Muscle of leg (tissue), 3 donors: ENCODE measurements at regions not wholly inside any gene's neighbourhood (a gene's known extent, or its start where the extent isn't known, plus 50 kb on each side); places are given as distances from the start of the nearest gene placed in this dataset.

ENCODE experiments used
- DNase-seq: peaks from one replicate; pipeline ENCODE4 v3.0.0; 2013
- H3K27ac ChIP-seq: one replicate; pipeline ENCODE4 v1.5.1; 2013; ENCODE audit warnings: mild to moderate bottlenecking, low read length, control low read depth
- H3K27me3 ChIP-seq: one replicate; pipeline ENCODE4 v1.6.1; 2013; ENCODE audit warnings: low read length; ENCODE audit not compliant: control insufficient read depth, insufficient read depth
- H3K36me3 ChIP-seq: one replicate; pipeline ENCODE4 v1.6.1; 2013; ENCODE audit warnings: low read length; ENCODE audit not compliant: control insufficient read depth, insufficient read depth
- H3K4me1 ChIP-seq: one replicate; pipeline ENCODE4 v1.6.1; 2013; ENCODE audit warnings: low read length; ENCODE audit not compliant: control insufficient read depth, insufficient read depth
- H3K4me3 ChIP-seq: one replicate; pipeline ENCODE4 v1.5.1; 2013; ENCODE audit warnings: low read length, control low read depth
- H3K9me3 ChIP-seq: replicated peaks from 2 replicates; pipeline ENCODE4 v1.6.1; 2013; ENCODE audit warnings: low read depth, low read length; ENCODE audit not compliant: control insufficient read depth
- WGBS: methylation state at CpG from one replicate; pipeline ENCODE4 v1.1.5; 2013; ENCODE audit warnings: missing lambda C conversion rate; ENCODE audit not compliant: insufficient coverage; 5-methylcytosine and 5-hydroxymethylcytosine counted together

DNA sequence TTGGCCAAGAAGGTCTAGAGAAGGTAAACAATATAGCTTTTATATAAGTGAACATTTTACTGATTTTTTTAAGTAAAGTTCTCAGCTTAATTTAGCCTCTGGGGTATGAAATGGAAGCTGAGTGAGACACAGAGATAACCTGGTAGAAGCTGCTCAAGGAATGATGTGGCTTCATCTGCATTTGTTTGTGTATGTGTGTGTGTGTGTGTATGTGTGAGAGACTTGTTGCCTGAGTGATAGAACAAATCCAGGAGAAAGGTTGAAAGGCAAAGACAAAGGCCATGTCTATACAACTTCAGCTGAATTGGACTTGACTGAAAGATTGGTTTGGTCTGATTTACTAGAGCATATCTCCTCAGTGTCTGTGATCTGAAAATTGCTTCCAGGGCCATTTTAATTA is 63.6 kb downstream of the PCDH7 start:
- Histone ChIP-seq H3K36me3 (no peaks in the 10 kb centered on the region), H3K4me1 (no peaks in the 10 kb centered on the region), H3K27me3 (no peaks in the 10 kb centered on the region), H3K4me3 (no peak overlapping the region), H3K27ac (no peak overlapping the region), H3K9me3 (no peaks in the 10 kb centered on the region)
- DNase-seq: no peak

DNA sequence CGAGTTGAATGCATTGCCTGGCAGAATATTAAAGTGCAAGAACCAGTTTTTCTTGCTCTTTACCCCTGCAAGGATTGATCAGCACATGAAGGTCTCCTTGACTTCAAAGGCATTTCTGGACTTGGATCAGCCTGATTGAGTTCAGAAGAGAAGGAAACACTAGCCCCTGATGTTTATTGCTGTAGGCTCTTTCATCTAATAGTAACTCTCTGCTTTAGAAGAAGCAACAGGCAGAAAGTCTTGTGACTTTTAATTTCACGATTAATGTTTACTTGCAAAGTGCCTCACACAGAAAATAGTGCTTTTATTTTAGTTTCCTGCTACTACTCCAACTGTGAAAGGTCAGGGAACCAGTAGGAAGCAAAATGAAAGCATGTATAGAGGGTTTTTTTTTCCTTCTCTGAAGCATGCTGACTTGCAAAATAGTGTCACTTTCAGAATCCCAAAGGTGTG is 69.1 kb downstream of the PCDH7 start:
- H3K36me3 ChIP-seq: no peaks in the 10 kb centered on the region
- WGBS: no CpG with 5 or more reads among the region's 2 CpGs
- no peaks in the 10 kb centered on the region for H3K27me3 ChIP-seq
- H3K4me1 ChIP-seq: no peaks in the 10 kb centered on the region
- H3K9me3 ChIP-seq: no peaks in the 10 kb centered on the region
- H3K27ac ChIP-seq: no peak overlapping the region
- H3K4me3 ChIP-seq: no peak overlapping the region
- DNase-seq: no peak

DNA sequence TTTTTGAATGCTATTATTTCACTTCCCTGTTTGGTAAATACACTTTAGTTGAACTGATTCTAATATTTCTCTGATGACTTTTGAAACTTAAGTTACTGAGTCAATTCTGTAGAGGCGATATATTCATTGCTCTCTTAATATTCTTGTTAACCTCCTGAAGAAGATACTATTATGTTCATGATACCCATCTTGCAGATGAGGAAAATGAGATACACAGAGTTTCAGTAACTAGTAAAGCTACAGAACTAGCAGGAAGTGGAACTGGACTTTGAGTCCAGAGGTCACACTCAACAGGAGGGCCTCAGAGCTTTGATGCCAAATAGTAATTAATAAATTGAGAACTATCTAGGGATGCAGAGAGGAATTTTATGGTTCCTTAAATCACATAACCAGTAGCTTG is 70.0 kb downstream of the PCDH7 start:
- Histone ChIP-seq H3K9me3 (no peaks in the 10 kb centered on the region), H3K27ac (no peak overlapping the region), H3K36me3 (no peaks in the 10 kb centered on the region), H3K4me1 (no peaks in the 10 kb centered on the region), H3K27me3 (no peaks in the 10 kb centered on the region), H3K4me3 (no peak overlapping the region)
- no CpG with 5 or more reads among the region's 1 CpG for WGBS
- DNase-seq: no peak

DNA sequence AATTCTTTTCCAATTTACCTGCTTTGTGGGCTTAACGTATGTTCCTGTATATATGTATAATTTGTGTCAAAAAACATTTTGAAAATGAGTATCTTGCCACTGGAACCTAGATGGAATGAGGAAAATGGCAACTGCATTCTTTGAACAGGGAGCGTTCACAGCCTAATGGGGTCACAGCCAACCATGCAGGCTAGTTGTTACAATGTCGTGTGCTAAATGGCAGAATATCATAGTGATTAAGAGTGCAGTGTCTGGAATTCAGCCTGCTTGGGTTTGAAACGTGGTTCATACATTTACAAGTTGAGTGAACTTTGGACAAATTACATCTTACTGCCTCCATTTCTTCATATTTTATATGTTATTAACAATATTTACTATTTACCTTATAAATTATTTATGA is 70.8 kb downstream of the PCDH7 start:
- no peak overlapping the region for H3K27ac ChIP-seq
- WGBS: 100% methylated on average over 1 of the region's 4 CpGs
- no peaks in the 10 kb centered on the region for H3K27me3 ChIP-seq
- H3K36me3 ChIP-seq: no peaks in the 10 kb centered on the region
- H3K4me3 ChIP-seq: no peak overlapping the region
- no peak for DNase-seq
- no peaks in the 10 kb centered on the region for H3K4me1 ChIP-seq
- no peaks in the 10 kb centered on the region for H3K9me3 ChIP-seq

DNA sequence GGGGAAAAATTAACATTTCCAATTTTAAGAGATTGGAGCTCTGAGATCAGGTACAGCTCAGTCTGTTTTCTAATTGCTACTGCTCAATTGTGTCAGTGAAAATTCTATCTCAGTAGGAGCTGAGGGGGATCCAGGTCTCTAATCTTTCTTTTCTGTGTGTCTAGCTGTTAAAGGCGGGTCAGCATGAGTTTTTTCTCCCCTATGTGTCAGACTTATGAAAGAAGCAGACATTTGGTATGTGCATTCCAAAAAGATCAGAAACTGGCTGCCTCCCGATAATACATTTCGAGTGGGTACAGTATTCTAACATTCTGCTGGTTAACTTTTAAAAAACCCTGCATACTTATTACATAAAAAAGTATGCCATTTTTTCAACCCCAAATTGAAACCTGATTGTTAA is 72.4 kb downstream of the PCDH7 start:
- no CpG with 5 or more reads among the region's 3 CpGs for WGBS
- Histone ChIP-seq H3K27me3 (no peaks in the 10 kb centered on the region), H3K4me1 (no peaks in the 10 kb centered on the region), H3K36me3 (no peaks in the 10 kb centered on the region), H3K4me3 (no peak overlapping the region), H3K9me3 (no peaks in the 10 kb centered on the region), H3K27ac (no peak overlapping the region)
- DNase-seq: no peak

DNA sequence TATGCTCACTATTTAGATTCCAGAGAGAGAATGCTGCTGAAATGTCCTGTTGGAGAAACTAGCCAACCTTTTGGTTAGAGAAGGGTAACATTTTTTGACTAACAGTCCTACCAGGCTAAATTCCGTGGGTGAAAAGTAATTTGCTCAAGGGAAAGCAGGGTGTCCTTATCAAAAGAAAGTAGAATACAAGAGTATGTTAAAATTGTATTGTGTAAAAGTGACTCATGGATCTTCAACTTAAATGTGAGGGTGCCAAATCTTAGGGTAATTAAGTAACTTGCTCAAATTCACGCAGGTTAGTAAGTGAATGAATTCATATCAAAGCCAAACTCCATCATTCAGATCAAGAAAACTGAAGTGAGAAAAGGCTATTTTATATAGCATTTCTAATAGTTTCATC is 81.7 kb downstream of the PCDH7 start:
- Histone ChIP-seq H3K36me3 (no peaks in the 10 kb centered on the region), H3K4me1 (peaks cover 5% of the 10 kb centered on the region), H3K27me3 (no peaks in the 10 kb centered on the region), H3K4me3 (no peak overlapping the region), H3K9me3 (no peaks in the 10 kb centered on the region), H3K27ac (peak overlapping the region; percentile 78)
- WGBS: no CpG with 5 or more reads among the region's 2 CpGs
- no peak for DNase-seq

DNA sequence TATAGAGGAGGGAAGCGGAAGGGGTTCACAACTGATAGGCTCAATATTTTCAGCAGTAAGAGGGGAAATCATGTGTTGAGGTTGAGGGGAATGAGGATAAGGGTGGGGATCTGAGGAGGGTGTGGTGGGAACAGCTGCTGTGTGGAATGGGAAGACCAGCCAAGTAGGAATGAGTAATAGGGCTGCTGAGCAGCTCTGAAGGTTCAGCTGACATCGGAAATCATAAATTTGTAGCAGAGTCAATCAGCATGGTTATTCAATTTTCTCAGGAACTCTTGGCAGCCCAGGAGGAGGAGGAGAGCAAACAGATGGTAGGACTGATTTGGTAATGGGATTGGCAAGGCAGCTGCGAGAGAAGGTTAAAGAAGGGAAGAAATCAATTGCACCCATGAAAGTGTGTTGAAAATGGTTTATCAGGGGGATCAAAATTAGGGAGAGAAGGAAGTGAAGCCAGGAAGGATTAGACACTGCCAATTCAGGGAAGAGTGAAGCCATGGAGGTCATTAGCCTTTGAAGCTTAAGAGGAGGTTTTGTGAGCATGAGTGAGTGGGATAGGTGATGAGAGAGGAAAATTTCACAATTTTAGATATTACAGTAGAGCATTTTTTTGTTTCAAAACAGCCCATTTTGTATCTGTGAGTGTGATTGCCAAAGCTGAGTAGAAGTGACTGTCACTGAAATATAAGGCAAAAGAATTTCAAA is 82.6 kb downstream of the PCDH7 start:
- Histone ChIP-seq H3K9me3 (no peaks in the 10 kb centered on the region), H3K27ac (peak overlapping the region; percentile 78), H3K27me3 (no peaks in the 10 kb centered on the region), H3K4me1 (peaks cover 5% of the 10 kb centered on the region), H3K4me3 (no peak overlapping the region), H3K36me3 (no peaks in the 10 kb centered on the region)
- peak; percentile 93 for DNase-seq
- WGBS: 34% methylated on average over 3 of the region's 3 CpGs

DNA sequence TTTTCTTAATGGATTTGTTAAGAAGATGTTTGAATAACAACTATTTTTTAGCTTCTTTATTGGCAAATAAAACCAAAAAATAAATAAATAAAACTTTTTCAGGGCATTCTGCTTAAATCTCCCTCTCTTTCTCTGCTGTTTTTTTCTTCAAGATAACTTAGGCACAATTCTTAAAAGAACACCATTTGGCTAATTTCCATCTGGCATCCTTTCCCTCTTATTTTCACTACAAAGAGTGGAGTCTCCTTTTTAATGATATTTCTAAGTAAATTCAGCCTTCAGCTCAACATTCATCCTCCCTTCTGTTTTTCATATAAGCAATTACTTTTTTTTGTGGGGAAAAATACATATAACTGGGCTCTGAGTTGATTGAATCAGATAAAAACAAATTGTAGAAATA is 88.1 kb downstream of the PCDH7 start:
- Histone ChIP-seq H3K36me3 (no peaks in the 10 kb centered on the region), H3K4me3 (no peak overlapping the region), H3K27me3 (no peaks in the 10 kb centered on the region), H3K27ac (no peak overlapping the region), H3K9me3 (no peaks in the 10 kb centered on the region), H3K4me1 (no peaks in the 10 kb centered on the region)
- DNase-seq: peak; percentile 51

DNA sequence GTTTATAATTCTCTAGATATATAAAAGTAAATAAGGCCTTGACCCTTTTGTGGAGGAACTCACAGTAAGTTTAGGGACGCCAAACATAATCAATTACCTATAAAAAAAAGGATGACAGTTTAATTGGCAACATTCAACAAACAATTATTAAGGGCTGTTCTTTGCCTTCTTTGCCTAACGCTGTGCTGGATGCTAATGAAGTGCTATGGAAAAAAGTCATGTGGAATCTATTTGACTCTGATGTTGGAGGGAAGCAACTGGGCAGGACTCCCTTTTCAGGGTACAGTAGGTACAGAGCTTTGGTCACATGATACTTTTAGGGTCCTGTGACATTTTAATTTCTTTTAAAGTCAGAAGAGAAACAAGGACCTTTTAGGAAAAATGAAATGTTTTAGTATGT is 91.1 kb downstream of the PCDH7 start:
- no peaks in the 10 kb centered on the region for H3K4me1 ChIP-seq
- H3K27me3 ChIP-seq: no peaks in the 10 kb centered on the region
- DNase-seq: no peak
- no peaks in the 10 kb centered on the region for H3K9me3 ChIP-seq
- no peaks in the 10 kb centered on the region for H3K36me3 ChIP-seq
- no CpG with 5 or more reads among the region's 2 CpGs for WGBS
- H3K4me3 ChIP-seq: no peak overlapping the region
- no peak overlapping the region for H3K27ac ChIP-seq

DNA sequence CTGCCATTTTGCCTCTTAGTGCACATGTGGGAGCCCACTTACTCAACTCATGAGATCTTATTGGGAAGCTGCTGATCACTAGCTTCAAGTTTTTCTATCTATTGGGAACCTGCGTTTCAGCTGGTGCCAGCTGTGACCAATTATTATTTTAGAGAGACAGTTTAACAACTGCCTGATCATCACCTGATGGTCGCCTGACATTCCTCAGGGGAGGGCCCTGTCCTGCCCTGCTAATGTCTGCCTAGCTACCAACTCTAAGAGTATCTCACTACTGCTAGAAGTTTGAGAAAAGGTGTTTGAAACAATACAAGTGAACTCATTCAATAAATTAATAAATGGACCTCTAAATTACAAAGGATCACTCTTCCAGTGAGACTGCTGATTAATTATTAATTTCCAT is 95.5 kb downstream of the PCDH7 start:
- H3K27me3 ChIP-seq: no peaks in the 10 kb centered on the region
- H3K27ac ChIP-seq: no peak overlapping the region
- H3K4me1 ChIP-seq: no peaks in the 10 kb centered on the region
- DNase-seq: no peak
- no peaks in the 10 kb centered on the region for H3K36me3 ChIP-seq
- WGBS: no CpG with 5 or more reads among the region's 2 CpGs
- no peaks in the 10 kb centered on the region for H3K9me3 ChIP-seq
- H3K4me3 ChIP-seq: no peak overlapping the region

DNA sequence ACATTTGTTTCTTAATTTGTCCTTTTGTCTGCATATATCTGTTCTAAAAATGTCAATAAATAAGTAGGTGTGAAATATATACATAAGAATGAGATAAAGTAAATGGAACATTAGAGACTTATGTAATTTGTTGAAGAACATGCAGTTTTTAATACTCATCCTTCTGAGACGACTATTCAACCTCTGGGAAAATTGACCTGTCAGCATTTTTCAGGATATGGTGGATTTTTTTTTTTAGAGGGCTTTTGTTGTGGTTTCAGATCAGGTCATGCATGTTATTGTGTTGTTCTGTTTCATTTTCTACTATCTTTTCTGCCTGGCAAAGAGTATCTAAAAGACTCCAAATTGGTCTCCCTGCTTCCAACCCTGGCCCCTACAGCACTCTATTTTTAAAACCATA is 97.3 kb downstream of the PCDH7 start:
- Histone ChIP-seq H3K27me3 (no peaks in the 10 kb centered on the region), H3K4me1 (no peaks in the 10 kb centered on the region), H3K36me3 (no peaks in the 10 kb centered on the region), H3K4me3 (no peak overlapping the region), H3K27ac (no peak overlapping the region), H3K9me3 (no peaks in the 10 kb centered on the region)
- DNase-seq: no peak
- no CpG with 5 or more reads among the region's 1 CpG for WGBS
